DMS 273 (cell line): ENCODE measurements at regions not wholly inside any gene's neighbourhood (a gene's known extent, or its start where the extent isn't known, plus 50 kb on each side); places are given as distances from the start of the nearest gene placed in this dataset.
"Not testable (repeated sequence)": the region's sequence is repeated elsewhere in the genome, so short reads cannot be mapped to it uniquely, and the experiment has no call there.

ENCODE experiments used
- DNase-seq: peaks from one replicate; lab custom pipeline; 2025; ENCODE audit not compliant: unreplicated experiment; lab: John Stamatoyannopoulos, UW

DNA sequence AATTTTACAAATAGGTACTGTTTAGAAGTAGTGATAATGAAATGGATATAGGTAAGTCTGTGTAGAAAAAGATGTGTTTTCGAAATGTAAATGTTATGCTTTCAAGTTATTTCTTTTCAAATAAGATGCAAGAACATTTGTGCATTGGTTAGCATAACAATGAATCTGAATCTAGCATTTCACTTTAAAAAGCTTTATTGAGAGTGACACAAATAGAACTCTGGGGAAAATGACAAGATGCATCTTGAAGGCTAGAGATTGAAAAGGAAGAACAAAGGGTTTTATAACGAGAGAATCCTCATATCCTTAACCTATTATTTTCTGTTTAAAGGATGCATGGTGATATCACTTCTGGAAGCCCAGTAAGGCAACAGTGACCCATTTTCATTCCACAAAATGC, 639.9 kb upstream of the PTCHD4 start:
- DNase-seq, result no peak

DNA sequence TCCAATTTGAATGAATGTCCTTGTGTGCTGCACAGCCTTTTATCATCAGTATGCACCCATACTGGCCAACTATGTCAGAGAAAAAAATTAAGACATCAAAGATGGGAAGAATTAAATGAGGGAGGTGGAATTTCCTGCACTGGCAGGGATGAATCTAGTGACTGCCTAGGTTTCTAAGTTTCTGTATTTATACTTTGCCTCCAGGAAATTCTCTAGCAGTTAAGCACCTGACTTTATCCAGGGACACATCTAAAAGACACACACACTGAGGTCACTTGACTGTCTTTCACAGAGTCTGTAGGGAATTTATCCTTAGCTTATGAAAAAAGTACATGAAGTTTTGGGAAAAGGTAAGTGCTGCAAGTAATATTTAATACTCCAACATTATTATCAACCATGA, 636.5 kb upstream of the PTCHD4 start:
- DNase-seq, result no peak

DNA sequence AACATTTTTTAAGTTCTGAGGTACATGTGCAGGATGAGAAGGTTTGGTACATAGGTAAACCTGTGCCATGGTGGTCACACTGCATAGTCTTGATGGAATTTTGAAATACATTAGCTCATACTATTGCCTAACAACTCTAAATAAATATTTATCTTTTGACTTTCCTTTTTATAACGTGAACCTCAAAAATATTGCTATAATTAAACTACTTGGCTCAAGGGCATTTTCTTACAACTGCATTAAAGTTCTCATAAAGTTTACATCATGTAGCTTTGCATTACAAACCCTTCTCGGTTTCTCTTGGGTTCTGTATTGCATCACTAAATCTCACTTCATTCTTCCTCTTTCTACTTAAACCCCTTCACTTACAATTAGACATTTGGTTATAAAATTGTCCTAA, 636.0 kb upstream of the PTCHD4 start:
- DNase-seq, result no peak

DNA sequence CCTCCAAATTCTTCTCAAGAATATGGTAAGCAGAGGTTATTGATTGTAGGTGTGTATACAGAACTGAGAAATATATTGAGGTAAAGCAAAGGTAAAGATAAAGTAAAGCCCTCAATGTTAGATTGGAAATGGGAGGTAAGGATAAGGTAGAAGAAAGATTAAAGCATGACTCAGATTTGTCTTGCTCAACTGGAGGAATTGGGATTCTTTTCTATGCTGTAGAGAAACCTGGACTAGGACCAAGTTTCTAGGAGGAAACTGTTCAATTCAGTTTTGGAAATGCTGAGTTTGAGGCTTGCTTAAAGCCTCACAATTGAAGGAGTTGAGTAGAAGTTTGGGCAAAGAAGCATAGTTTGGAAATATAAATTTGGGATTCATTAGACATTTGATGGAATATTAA, 634.0 kb upstream of the PTCHD4 start:
- no peak for DNase-seq

DNA sequence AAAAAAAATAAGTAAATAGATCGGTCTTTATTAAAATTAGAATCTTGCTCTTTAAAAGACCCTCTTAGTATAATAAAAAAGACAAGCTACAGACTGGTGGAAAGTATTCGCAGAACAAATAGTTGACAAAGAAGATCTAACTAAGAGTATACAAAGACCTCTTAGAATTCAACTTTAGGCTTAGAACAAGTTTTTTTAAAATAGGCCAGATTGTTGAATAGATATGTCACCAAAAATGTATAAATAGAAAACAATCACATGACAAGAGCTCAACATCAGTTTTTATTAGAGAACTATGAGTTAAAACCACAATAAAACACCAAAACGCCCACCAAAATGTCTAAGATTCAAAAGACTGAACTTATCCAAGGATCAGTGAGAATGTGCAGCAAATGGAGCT, 632.7 kb upstream of the PTCHD4 start:
- DNase-seq, result no peak

DNA sequence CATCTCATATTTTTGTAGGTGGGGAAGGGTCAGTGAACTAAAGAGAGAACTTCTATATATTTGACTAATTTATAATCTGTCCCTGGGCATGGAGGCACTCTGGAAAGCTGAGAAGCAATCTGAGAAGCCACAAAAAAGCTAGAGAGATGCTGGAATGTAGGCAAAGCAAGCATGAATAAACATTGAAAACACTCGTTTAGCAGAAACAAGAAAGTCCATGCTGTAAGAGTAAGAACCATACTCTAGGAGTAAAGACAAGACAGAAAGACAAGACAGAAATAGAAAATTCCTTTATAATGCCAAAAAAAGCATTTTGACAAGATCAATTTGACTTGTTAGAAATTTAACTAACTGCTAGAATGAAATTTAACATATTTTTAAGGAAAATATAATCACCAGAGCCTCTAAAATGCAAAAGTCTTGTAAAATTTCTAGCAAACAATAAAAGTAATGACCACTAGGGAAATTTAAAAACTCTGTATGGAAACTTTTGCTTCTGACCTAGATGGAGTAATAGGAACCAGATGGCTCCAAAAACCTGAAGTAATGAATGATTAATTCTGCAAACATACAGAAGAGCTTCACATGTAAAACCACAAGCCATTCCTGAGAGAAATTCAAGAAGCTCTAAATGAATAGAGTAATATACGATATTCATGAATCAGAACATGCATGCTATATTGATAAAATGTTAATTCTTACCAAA, 625.7 kb upstream of the PTCHD4 start:
- DNase-seq, result no peak

DNA sequence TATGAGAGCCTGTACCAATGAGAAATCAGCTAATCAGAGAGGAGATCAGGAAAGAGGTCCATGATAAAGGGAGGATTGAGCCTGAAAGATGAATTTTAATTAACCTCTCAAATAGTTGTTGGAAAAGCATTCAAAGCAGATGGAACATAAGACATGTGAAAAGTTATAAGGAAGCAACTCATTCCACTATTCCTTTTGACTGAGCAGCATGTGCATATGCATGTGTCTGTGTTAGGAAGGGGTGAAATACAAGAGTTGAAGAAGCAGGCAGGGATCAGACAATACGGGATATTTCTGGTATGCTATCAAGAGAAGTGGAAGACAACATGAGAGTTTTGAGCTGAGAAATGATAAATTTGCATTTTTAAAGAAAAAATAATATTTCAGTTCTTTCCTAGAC, 624.8 kb upstream of the PTCHD4 start:
- no peak for DNase-seq

DNA sequence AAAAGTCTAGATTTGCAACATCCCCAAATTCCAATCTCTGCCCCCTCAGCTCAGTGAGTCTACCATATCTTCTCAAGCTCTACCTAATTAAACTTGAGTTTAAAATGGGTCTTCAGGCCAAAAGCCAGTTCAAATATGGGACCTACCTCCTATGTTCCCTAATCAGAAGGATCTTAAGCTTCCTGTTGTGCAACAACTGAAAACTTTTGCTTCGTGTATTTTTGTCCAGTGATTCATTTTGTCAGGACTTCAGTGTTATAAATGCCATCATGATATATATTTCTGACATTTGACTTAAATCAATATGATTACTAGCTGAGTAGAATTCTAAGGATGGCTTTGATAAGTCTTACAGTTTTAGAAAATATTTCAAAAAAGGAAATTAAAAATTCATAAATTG, 622.6 kb upstream of the PTCHD4 start:
- no peak for DNase-seq

DNA sequence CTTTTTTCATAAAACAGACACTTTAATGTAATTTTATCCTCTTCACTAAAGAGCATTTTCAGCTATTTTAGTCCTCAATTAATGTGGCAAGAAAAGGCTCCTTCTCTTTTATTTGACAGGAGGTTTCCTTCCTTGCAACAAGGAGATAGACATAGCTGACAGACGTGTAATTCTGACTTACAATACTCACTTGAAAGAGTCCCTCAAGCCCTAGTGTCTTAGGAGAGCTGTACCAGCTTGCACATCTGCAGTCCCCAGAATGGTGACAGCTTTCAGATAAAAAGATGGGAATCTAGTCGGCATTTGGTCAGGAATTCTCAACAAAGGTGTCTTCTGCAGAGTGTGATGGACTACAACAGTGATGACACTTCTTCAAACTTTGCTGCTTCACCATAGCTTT, 603.7 kb upstream of the PTCHD4 start:
- no peak for DNase-seq

DNA sequence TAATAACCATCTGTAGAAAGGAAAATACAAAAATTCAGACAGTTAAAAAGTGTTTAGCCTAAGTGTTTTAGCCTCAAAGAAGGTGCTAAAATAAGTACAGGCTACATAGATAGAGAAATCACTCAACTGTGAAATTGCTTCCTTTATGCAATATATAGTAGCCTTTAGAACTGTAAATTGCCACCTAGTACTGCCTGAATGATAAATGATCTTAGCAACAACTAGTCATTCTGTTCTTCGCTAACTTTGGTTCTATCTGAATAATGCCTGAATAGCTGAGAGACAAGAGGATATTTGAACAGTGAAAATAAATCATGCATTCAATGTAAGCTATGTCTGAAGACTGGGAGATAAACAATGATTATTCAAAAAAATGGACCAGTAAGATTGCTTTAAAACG, 603.3 kb upstream of the PTCHD4 start:
- no peak for DNase-seq

DNA sequence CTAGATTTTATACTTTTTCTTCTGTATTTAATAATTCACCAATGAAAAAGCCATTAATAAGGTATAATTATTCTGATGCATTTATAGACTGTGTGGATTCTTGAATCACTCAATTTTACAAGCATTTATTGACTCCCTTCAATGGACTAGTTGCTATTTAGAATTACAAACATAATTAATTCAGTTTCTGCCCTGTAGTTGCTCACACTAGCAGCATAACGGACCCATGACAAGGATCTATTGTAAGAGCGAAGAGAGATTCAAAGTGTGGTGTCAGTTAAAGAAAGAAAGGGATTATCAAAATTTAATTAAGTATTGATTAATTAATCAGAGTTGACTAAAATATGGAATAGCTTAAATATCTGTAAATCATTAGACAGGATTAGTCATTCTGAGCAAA, 602.6 kb upstream of the PTCHD4 start:
- no peak for DNase-seq

DNA sequence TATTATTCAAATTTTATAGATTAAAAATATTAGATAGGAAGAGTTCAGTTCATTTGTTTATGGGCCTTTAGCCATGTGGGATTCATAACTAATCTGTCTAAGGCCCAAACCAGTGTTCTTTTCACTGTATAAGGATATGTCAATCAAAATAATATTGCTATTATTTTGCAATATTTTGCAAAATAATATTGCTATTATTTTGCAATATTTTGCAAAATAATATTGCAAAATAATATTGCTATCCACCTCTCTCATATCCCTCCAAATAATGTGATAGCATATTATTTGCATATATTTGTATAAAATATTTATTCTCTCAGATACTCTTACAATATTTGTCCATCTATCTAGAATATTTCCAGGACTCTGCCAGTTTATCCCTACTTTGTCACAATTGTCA, 595.3 kb upstream of the PTCHD4 start:
- DNase-seq, result no peak

DNA sequence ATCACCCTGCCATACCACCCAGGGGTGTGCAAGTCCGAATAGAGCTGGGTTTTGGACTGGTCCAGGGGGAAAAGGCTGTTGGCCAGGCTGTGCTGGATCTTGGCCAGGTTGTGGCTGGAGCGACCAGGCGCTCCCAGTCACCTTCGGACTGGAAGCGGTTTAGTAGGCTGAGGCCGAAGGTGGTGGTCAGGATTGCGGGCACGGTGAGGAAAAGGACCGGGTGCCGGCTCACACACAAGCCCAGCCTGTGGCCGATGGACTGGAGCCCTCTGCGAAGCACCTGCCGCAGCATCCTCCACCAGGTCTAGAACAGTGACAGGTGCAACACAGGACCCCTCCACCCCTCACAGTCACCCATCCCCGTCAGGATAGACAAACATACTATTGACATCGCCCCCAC, 590.6 kb upstream of the PTCHD4 start:
- no peak for DNase-seq

DNA sequence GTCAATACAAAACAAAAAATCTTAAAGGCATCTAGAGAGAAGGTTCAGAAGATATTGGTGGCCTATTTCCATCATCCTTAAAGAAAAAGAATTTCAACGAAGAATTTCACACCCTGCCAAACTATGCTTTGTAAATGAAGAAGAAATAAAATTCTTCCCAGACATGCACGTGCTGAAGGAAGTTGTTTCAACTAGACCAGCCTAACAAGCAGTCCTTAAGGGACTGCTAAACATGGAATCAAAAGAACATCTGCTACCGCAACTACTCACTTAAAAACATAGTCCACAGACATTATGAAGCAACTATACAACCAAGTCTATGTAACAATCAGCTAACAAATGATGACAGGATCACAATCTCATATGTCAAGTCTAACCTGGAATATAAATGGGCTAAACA, 584.9 kb upstream of the PTCHD4 start:
- DNase-seq, result no peak

DNA sequence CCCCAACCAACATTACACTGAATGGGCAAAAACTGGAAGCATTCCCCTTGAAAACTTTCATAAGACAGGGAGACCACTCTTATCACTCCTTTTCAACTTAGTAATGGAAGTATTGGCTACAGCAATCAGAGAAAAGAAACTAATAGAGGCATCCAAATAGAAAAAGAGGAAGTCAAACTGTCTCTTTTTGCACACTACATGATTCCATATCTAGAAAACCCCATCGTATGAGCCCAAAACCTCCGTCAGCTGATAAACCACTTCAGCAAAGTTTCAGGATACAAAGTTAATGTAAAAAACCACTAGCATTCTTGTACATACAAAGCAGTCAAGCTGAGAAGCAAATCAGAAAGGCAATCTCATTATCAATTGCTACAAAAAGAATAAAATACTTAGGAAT, 580.4 kb upstream of the PTCHD4 start:
- DNase-seq, result no peak

DNA sequence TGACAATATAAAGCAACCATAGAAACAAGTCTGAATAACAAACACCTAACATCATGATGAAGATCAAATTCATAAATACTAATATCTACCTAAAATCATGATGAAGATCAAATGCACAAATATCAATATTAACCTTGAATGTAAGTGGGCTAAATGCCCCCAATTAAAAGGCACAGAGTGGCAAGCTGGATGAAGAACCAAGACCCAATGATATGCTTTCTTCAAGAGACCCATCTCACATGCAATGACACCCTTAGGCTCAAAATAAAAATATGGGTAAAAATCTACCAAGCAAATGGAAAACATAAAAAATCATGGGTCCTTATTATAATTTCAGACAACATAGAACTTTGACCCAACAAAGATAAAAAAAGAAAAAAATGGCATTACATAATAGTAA, 578.5 kb upstream of the PTCHD4 start:
- no peak for DNase-seq

DNA sequence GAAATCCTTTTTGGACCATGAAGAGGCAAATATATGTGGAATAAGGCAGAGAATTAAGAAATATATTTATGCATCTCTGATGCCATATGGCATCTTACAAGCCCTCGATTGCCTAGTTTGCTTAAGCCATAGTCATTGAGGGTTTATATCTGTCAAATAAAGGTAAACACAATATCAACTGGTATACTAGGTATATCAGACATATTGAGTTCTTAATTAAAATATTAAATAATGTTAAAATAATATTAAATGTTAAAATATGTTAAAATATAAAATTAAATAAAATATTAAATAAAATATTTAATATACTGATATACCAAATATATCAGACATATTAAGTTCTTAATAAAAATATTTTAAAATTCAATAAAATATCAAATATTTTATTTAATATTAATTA, 567.4 kb upstream of the PTCHD4 start:
- DNase-seq, result no peak

DNA sequence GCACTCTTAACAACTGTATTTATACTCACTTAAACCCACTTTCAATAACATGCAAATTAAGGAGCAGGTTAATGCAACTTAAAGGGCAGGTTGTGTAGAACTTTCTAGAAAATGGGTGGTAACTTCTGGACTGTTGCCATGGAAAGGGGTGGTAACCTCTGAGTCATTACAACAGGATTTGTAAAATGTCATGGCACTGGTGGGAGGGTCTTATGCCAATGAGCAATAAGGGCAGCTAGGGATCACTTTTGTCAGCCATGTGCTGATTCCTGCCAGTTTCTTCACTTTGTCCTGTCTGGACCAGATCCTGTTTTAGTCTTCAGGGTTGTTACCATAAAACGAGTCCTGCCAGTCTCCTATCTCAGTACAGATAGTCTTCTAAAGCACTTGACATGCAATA, 560.5 kb upstream of the PTCHD4 start:
- no peak for DNase-seq

DNA sequence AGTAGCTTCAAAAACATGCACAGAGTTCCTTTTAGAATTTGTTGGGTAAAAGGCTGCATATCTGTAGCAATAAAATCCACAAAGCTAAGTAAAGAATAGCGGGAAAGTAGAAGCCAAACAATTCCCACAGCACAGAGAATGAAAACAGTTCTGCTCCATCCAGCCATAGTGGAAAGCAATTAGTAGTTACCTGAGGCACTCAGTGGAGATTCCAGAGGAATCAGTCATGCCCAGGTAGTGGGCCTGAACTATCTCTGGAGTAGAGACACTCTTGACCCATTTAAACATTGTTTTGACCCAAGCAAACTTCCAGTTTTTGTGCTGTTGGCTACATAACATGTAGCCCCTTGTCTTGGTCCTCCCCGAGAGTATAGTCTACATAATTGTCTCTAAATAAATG, 559.5 kb upstream of the PTCHD4 start:
- DNase-seq, result no peak

DNA sequence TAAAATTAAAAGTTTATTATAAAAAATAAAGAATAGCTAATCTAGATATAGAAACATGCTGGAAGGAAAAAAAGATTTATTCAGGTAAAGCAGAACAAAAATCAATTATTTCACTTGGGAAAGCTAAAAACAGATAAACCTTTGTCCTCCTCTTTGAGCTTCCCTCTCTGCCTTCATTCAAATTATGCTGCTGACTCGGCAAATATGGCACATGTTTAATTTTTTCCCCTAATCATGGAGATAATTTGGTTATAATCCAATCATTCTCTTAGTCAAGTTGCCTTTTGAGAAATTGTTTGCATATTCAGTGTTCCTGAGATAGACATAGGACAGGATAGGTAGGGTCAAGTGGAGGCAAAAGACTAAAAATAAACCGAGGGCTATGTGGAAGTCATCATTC, 556.8 kb upstream of the PTCHD4 start:
- DNase-seq, result no peak

DNA sequence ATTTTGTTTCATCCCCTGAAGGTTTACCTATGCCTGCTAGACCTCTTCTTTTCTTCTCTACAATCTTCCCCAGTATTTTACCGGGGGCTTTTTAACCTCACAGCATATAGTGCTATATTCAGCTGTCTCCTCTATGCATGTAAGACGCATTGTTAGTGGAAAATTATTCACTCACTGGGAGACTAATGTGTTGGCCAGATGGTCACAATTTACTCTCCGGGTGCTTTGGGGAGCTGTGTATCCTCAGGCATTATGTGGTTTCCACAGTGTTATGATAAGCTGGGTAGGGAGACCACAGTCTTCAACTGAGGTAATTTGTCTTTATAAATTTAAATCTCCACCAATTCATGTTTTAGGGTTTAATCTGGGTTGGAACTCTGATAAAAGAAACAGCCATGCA, 553.8 kb upstream of the PTCHD4 start:
- DNase-seq, result no peak

DNA sequence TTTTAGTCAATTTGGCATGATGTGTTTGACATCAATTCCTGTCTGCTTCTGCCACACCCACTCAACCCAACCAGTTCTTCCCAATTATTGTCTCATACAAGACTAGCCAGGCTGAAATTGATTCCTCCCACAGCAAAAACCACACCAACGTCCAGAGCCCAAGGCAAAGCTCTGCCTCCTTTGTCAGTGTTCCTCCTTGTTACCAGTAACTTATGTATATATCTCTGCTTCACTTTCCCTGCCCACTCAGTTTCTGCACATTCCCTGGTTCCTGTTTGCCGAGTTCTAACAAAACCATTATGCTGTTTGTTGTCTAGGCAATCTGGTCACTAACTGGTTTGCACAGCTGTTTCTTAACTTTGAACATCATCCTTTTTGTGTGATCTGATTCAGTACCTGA, 547.9 kb upstream of the PTCHD4 start:
- no peak for DNase-seq

DNA sequence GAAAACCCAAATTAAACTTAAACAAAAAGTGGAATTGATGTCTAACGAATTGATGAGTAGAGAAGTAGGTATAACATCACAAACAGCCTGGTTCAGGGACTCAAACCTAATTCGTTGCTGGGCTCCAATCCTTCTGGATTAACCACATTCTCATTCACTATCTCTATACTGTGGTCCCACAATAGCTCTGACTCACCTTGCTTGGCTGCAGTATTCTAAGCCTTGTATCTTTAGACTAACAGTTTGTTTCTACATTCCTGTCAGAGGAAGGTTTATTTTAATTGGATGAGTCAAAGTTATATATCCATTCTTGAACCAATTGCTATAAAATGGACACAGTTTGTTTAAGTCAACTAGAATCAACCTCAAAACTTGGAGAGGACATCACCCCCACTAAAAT, 530.5 kb upstream of the PTCHD4 start:
- no peak for DNase-seq

DNA sequence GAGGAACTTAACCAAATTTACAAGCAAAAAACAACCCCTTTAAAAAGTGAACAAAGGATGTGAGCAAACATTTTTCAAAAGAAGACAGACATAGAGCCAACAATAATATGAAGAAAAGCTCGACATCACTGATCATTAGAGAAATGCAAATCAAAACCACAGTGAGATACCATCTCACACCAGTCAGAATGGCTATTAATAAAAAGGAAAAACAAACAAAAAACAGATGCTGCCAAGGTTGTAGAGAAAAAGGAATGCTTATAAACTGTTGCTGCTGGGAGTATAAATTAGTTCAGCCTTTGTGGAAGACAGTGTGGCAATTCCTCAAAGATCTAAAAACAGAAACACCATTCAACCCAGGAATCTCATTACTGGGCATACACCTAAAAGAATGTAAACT, 527.8 kb upstream of the PTCHD4 start:
- not testable (repeated sequence) for DNase-seq
